ENCODE measurements at regions not wholly inside any gene's neighbourhood (a gene's known extent, or its start where the extent isn't known, plus 50 kb on each side); places are given as distances from the start of the nearest gene placed in this dataset.

DNA sequence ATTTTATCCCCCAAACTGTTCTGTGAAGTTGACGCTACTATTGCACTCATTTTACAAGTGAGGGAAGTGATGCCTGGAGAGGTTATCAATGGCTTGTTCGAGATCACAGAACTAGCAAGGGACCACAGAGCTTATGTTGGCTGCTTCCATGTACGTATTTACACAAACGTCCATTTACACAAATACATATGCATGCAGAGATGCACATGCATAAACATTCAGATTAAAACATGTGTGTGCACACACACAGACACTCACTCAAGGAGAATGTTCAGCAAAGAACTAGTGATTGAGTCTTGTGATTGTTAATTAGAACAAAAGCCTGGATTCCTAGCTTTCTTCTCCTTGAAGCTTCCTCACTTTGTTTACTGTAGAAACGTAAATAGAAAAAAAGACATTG lies 321.5 kb upstream of the CHD6 start:
- no peak for DNase-seq

- DNase-seq: no peak
Measured at GRCh38 chr20:41938353-41938752, 320.2 kb upstream of the CHD6 start.

GRCh38 chr20:41935259-41935791 lies 317.1 kb upstream of the CHD6 start:
- no peak for DNase-seq

DNA sequence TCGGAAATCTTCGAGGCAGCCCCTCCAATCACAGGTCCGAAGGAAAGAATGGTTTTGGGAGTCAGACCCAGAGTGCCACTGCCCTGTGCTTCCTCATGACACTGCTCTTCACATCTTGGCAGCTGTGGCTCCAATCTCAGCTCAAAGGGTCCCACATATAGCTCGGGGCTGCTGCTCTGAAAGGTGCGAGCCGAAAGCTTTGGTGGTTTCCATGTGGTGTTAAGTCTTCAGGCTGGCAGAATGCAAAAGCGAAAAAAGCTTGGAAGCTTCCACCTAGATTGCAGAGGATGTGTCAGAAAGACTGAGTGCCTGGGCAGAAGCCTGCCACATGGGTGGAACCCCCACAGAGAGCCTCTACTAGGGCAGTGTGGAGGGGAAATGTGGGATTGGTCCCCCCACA lies 314.3 kb upstream of the CHD6 start:
- no peak for DNase-seq

DNA sequence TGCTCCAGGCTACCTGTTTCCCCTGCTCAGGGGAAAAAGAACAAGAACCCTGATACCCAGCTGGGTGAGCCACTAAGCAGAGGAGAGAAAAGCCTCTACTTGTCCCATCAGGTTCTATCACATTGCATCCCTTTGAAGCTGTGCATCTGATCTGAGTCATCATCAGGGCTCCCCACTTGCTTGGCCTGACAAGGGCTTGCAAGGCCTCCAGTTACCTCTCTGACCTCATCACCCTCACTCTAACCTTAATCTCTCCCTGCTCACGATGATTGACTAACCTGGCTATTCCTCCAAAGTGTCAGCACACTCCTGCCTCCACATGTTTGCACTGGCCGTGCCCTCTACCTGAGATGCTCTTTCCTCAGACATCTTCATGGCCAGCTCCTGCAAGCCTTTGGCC lies 309.5 kb upstream of the CHD6 start:
- no peak for DNase-seq

DNA sequence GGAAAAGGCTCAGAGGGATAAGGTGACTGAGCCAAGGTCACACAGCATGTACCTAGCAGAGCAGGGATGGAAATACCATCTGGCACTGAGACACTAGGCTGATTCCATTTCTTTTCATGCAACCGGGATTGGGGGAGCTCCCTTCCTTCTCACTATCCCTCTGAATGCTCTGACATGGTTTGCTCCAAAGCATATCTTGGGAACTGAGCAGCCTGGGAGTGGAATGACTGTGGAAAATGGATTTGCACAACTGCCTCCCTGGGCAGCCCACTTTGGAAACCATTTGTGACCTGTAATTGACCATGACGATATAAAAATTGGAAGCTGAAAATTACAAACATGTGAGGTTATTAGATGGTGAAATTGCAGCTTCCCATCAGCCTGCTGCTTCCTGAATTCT lies 309.0 kb upstream of the CHD6 start:
- no peak for DNase-seq

DNA sequence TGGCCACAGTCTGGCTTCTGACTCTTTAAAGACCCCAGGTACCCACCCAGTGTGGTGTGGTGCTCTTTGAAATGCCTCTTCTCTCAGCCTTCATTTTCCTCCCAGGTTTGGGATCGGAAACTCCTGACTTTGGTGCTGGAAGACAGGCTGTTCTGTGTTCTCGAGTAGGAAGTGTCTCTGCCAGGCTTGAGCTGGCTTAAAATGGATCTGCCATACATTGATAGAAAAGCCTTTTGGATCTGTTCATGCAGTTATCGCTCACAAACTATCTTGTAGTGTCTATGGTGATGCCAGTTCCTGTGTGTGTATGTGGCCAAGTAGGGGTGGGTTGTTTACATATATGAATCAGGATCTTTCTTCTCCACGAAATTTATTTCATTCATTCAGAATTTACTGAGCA lies 307.3 kb upstream of the CHD6 start:
- no peak for DNase-seq

DNA sequence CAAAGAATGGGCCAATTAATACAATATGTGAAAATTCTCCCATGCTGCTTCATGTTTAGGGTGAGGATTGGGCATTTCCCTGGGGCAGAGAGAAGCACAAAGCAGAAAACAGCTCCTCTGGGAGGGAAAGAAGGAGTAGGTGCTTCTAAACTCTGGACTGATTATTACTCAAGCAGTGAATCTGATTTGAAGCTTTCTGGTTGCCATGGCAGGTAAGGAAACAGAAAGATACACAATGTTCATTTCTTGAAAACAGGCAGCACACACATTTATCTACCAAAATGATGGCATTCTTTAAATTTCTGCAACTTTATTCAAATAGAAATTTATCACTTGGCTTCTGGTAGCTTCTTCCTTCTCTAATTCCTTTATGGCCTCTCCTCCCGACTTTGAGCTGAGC lies 305.4 kb upstream of the CHD6 start:
- DNase-seq: no peak

DNA sequence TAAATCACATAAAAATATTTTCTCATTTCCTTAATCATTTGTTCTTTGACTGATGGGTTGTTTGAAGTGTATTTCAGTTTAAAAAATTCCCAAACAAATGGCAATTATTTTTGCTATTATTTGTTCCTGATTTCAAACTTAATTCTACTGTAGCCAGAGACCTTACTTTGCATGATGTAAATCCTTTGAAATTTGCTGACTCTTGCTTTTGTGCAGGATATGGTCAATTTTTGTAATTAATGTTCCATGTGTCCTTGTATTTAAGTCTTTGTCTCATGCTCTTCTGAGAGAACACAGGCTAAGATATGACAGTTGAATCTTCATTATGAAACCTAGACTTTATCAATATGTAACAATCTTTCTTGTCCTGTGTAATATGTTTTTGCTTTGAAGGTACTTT lies 295.0 kb upstream of the CHD6 start:
- no peak for DNase-seq

DNA sequence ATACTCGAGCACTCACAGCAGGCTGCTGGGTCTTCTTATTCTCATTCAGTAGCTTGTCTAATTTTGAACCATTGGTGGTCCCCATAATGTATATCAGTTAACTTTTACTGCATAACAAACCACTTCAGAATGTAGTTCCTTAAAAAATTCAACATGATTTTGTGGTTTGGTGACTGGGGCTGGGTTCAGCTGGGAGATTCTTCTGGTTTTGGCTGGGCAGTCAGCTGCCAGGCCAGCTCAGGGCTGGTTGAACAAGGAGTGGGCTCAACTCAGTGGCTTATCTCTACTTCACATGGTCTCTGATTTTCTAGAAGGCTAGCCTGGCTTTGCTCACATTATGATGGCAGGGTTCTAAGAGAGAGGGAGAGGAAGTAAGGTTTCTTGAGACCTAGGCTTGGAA lies 292.4 kb upstream of the CHD6 start:
- DNase-seq: no peak

GRCh38 chr20:41905199-41905598 lies 287.0 kb upstream of the CHD6 start:
- no peak for DNase-seq

- DNase-seq: no peak
Measured at GRCh38 chr20:41903586-41903985, 285.4 kb upstream of the CHD6 start.

GRCh38 chr20:41902346-41902745 lies 284.2 kb upstream of the CHD6 start:
- no peak for DNase-seq

DNA sequence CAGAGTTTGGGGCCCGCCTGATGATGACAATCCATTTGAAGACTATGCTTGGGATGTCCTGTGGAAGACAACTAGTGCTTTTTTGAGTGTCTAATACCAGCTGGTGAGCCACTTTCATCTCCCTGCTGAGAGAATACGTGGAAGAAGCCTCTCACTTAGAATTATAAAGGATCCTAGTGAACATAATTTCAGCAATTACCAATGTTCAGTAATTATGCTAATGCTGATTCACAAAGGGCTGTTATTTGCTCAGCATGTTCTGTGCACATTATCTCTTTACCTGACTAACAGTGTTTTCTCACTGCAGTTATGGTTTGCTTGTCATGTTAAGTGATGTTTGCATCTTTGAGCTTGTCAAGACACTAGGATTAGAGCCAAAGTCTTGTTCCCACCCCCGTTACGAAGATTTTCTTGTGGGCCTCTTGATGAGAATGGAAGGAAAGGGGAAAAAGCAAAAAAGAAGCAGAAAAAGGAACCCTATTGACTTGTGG lies 282.1 kb upstream of the CHD6 start:
- no peak for DNase-seq

- DNase-seq: no peak
Measured at GRCh38 chr20:41897708-41898107, 279.5 kb upstream of the CHD6 start.

- DNase-seq: no peak
Measured at GRCh38 chr20:41895241-41896032, 277.3 kb upstream of the CHD6 start.

GRCh38 chr20:41894255-41894963 lies 276.2 kb upstream of the CHD6 start:
- no peak for DNase-seq

DNA sequence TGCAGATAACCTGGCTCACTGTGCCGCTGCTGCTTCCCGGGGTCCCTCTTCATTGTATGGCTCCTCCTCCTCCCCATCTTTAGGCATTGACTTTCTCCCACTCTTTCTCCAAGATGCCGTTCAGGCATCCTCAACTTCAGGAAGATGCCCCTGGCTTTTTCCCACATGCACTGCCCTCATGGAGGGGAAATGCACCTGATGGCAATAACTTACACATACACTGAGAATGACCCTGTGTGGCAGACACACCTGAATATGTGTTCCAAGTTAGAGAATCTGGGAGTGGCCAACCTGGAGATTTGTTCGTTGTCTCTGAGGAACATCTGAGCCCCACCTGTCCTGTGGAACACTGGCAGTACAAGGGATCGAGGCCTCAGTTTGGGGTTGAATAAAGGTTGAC lies 273.9 kb upstream of the CHD6 start:
- DNase-seq: no peak

GRCh38 chr20:41889844-41890224 lies 271.7 kb upstream of the CHD6 start:
- DNase-seq: no peak

DNA sequence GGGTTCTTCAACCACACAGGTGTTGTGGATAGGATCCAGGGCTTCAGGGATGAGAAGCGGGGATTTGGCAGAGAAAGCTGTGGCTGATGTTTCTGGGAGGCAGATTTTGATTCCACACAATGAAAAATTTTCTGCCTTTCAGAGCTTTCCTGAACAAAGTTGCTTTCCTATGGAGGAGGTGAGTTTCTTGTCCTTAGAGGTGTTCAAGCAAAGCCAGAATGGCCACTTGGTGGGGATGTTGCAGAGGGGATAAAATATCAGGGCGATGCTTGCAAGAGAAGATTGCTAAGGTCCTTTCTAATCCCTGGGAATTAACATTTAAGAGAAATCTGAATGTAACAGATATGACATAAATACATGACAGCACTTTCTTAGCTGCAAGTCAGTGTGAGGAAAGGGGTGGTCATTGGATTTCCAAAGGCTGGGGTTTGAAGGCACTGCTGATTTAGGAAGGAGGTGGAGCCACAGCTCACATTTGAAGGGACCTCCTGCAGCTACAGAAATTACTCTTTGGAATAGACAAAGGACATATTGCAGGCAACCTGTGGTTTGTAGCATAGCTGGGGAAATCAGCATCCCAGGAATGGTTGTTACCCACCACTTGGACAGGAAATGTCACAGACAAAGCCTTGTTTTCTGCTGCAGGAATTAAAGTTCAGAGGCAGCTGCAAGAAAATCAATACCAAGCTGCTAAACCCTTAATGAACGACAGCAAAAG lies 271.1 kb upstream of the CHD6 start:
- no peak for DNase-seq

- no peak for DNase-seq
Measured at GRCh38 chr20:41888434-41888833, 270.3 kb upstream of the CHD6 start.

- DNase-seq: no peak
Measured at GRCh38 chr20:41887500-41887899, 269.3 kb upstream of the CHD6 start.

- no peak for DNase-seq
Measured at GRCh38 chr20:41881466-41882046, 263.4 kb upstream of the CHD6 start.
